Body of pancreas (tissue), 4 donors: ENCODE measurements at regions not wholly inside any gene's neighbourhood (a gene's known extent, or its start where the extent isn't known, plus 50 kb on each side); places are given as distances from the start of the nearest gene placed in this dataset.

Experiments
- ATAC-seq: fragments of 150-250 bp; one replicate; pipeline ENCODE4 v1.9.1; 2016
- DNase-seq, 4 donors: peaks; one replicate each; pipeline ENCODE4 v3.0.0-alpha.2; 2019
- H3K27ac ChIP-seq, 4 donors: fragments of 200-600 bp; sonication (generic); 1 replicate in 3 of 4; 2 replicates in 1 of 4; pipeline versions ENCODE4 v1.5.1 to v1.6.1; 2016 to 2019; ENCODE audit warnings: mild to moderate bottlenecking in 1 of 4, mixed read lengths in 1 of 4, moderate library complexity in 1 of 4
- H3K27me3 ChIP-seq, 2 donors: fragments of 200-600 bp; sonication (generic); one replicate each; pipeline ENCODE4 v1.6.0; 2016; ENCODE audit warnings: mild to moderate bottlenecking in 1 of 2
- H3K36me3 ChIP-seq, 2 donors: fragments of 200-600 bp; sonication (generic); replicated peaks in 1 of 2; 2 replicates each; pipeline ENCODE4 v1.5.1; 2016; ENCODE audit warnings: low read depth in 2 of 2; ENCODE audit not compliant: insufficient read depth in 1 of 2
- H3K4me1 ChIP-seq: fragments of 200-600 bp; sonication (generic); one replicate; pipeline ENCODE4 v1.6.0; 2016
- H3K4me3 ChIP-seq, 2 donors: fragments of 200-600 bp; sonication (generic); 1 replicate in 1 of 2; 2 replicates in 1 of 2; pipeline ENCODE4 v1.5.1; 2016 to 2019
- H3K9me3 ChIP-seq, 3 donors: fragments of 200-600 bp; sonication (generic); 1 replicate in 2 of 3; 2 replicates in 1 of 3; pipeline ENCODE4 v1.5.1; 2016
- CTCF ChIP-seq, 7 experiments: fragments of 450-650 bp in 4 of 7; fragments of 200-600 bp in 3 of 7; sonication (generic) in 3 of 7; IDR thresholded peaks; one replicate each; pipeline ENCODE4 v1.5.1; 2016 to 2019; ENCODE audit warnings: antibody characterized with exemption in 7 of 7
- POLR2A ChIP-seq, 3 donors: fragments of 450-650 bp; IDR thresholded peaks; one replicate each; pipeline ENCODE4 v1.6.1; 2016; ENCODE audit warnings: antibody characterized with exemption in 3 of 3, mild to moderate bottlenecking in 2 of 3
- WGBS, 2 donors: methylation state at CpG; one replicate each; pipeline ENCODE4 v1.1.5; 2017; 5-methylcytosine and 5-hydroxymethylcytosine counted together
- intact Hi-C: fragments of 100-400 bp; cut with DNase I; formaldehyde crosslinking; loops from one replicate; pipeline ENCODE4 v1.15.1; 2023

- Histone ChIP-seq H3K36me3 (no peaks in the 10 kb centered on the region), H3K9me3 (no peaks in the 10 kb centered on the region), H3K4me3 (no peak overlapping the region), H3K27me3 (no peaks in the 10 kb centered on the region), H3K27ac (no peak overlapping the region), H3K4me1 (no peaks in the 10 kb centered on the region)
- intact Hi-C loops: no loop called here
- TF ChIP-seq POLR2A (IDR thresholded peaks at IDR 0.05) (no peak), CTCF (IDR thresholded peaks at IDR 0.05) (no peak)
- no peak for DNase-seq
- WGBS, 2 donors: 45 to 50% methylated on average over 2 of the region's 2 CpGs
- ATAC-seq: no peak
Observed at GRCh38 chr13:85590231-85590931, 208.8 kb downstream of the SLITRK6 start.

GRCh38 chr13:85589021-85589420 is 210.2 kb downstream of the SLITRK6 start:
- H3K27ac ChIP-seq: no peak overlapping the region
- intact Hi-C loops: no loop called here
- H3K27me3 ChIP-seq: no peaks in the 10 kb centered on the region
- no peaks in the 10 kb centered on the region for H3K9me3 ChIP-seq
- H3K36me3 ChIP-seq: no peaks in the 10 kb centered on the region
- 73 to 81% methylated on average over 5 of the region's 5 CpGs for WGBS, 2 donors
- TF ChIP-seq POLR2A (IDR thresholded peaks at IDR 0.05) (no peak), CTCF (IDR thresholded peaks at IDR 0.05) (no peak)
- no peak overlapping the region for H3K4me3 ChIP-seq
- H3K4me1 ChIP-seq: no peaks in the 10 kb centered on the region
- ATAC-seq (no peak), DNase-seq (no peak)

GRCh38 chr13:85588359-85588758 is 210.9 kb downstream of the SLITRK6 start:
- intact Hi-C loops: no loop called here
- Histone ChIP-seq H3K36me3 (no peaks in the 10 kb centered on the region), H3K27me3 (no peaks in the 10 kb centered on the region), H3K27ac (no peak overlapping the region), H3K4me1 (no peaks in the 10 kb centered on the region), H3K9me3 (no peaks in the 10 kb centered on the region), H3K4me3 (no peak overlapping the region)
- TF ChIP-seq POLR2A (IDR thresholded peaks at IDR 0.05) (no peak), CTCF (IDR thresholded peaks at IDR 0.05) (no peak)
- ATAC-seq (no peak), DNase-seq (no peak)
- WGBS, 2 donors: 42 to 43% methylated on average over 3 of the region's 3 CpGs

- H3K4me1 ChIP-seq: no peaks in the 10 kb centered on the region
- no peaks in the 10 kb centered on the region for H3K27me3 ChIP-seq
- DNase-seq (no peak), ATAC-seq (no peak)
- intact Hi-C loops: no loop called here
- no peak overlapping the region for H3K4me3 ChIP-seq
- TF ChIP-seq CTCF (IDR thresholded peaks at IDR 0.05) (no peak), POLR2A (IDR thresholded peaks at IDR 0.05) (no peak)
- no peak overlapping the region for H3K27ac ChIP-seq
- H3K9me3 ChIP-seq: no peaks in the 10 kb centered on the region
- H3K36me3 ChIP-seq: no peaks in the 10 kb centered on the region
Observed at GRCh38 chr13:85586856-85587255, 212.4 kb downstream of the SLITRK6 start.

- 74 to 88% methylated on average over 1 of the region's 1 CpG for WGBS, 2 donors
- Histone ChIP-seq H3K4me1 (no peaks in the 10 kb centered on the region), H3K36me3 (no peaks in the 10 kb centered on the region), H3K27me3 (no peaks in the 10 kb centered on the region), H3K9me3 (no peaks in the 10 kb centered on the region), H3K4me3 (no peak overlapping the region), H3K27ac (no peak overlapping the region)
- TF ChIP-seq POLR2A (IDR thresholded peaks at IDR 0.05): no peak
- no peak for TF ChIP-seq CTCF (IDR thresholded peaks at IDR 0.05)
- DNase-seq: no peak
- no peak for ATAC-seq
- intact Hi-C loops: no loop called here
Observed at GRCh38 chr13:85586422-85586831, 212.8 kb downstream of the SLITRK6 start.
